Esophagus muscularis mucosa (tissue), 4 donors: ENCODE measurements at regions not wholly inside any gene's neighbourhood (a gene's known extent, or its start where the extent isn't known, plus 50 kb on each side); places are given as distances from the start of the nearest gene placed in this dataset.

Experiments used
- DNase-seq: peaks from one replicate; pipeline ENCODE4 v3.0.0-alpha.2; 2017; ENCODE audit errors: extremely low spot score
- H3K27ac ChIP-seq, 4 donors: fragments of 200-600 bp; sonication (generic); replicated peaks in 1 of 4; 1 replicate in 3 of 4; 2 replicates in 1 of 4; pipeline ENCODE4 v1.5.1; 2016 to 2019; ENCODE audit warnings: mild to moderate bottlenecking in 1 of 4
- H3K27me3 ChIP-seq, 4 donors: fragments of 200-600 bp; sonication (generic); one replicate each; pipeline versions ENCODE4 v1.5.1 to v1.6.0; 2016 to 2019
- H3K36me3 ChIP-seq, 4 donors: fragments of 200-600 bp; sonication (generic); one replicate each; pipeline ENCODE4 v1.5.1; 2016 to 2019
- H3K4me1 ChIP-seq, 4 donors: fragments of 200-600 bp; sonication (generic); one replicate each; pipeline ENCODE4 v1.5.1; 2016 to 2019
- H3K4me3 ChIP-seq, 4 donors: fragments of 200-600 bp; sonication (generic); 1 replicate in 2 of 4; 2 replicates in 2 of 4; pipeline ENCODE4 v1.5.1; 2016 to 2019; ENCODE audit warnings: mild to moderate bottlenecking in 4 of 4, moderate library complexity in 1 of 4
- H3K9me3 ChIP-seq, 4 donors: fragments of 200-600 bp; sonication (generic); 1 replicate in 3 of 4; 2 replicates in 1 of 4; pipeline ENCODE4 v1.5.1; 2016 to 2019
- CTCF ChIP-seq, 3 experiments: fragments of 200-600 bp in 2 of 3; fragments of 450-650 bp in 1 of 3; sonication (generic) in 2 of 3; IDR thresholded peaks; one replicate each; pipeline ENCODE4 v1.5.1; 2017 to 2019; ENCODE audit warnings: antibody characterized with exemption in 3 of 3, mild to moderate bottlenecking in 2 of 3, moderate library complexity in 1 of 3
- EP300 ChIP-seq: sonication (generic); formaldehyde crosslinking; IDR thresholded peaks from one replicate; pipeline ENCODE4 v1.6.1; 2017; ENCODE audit warnings: antibody characterized with exemption
- POLR2A ChIP-seq: fragments of 450-650 bp; IDR thresholded peaks from one replicate; pipeline ENCODE4 v1.6.1; 2017; ENCODE audit warnings: antibody characterized with exemption, moderate library complexity, mild to moderate bottlenecking, low read depth
- POLR2AphosphoS5 ChIP-seq, 2 donors: sonication (generic); formaldehyde crosslinking; IDR thresholded peaks; one replicate each; pipeline ENCODE4 v1.6.1; 2017; ENCODE audit warnings: antibody characterized with exemption in 2 of 2
- WGBS: methylation state at CpG from one replicate; pipeline ENCODE4 v1.1.5; 2018; 5-methylcytosine and 5-hydroxymethylcytosine counted together
- intact Hi-C: fragments of 100-400 bp; cut with DNase I; formaldehyde crosslinking; loops from one replicate; pipeline ENCODE4 v1.15.1; 2023

- intact Hi-C loops, result no loop called here
- Histone ChIP-seq H3K27me3 (no peaks in the 10 kb centered on the region), H3K9me3 (no peaks in the 10 kb centered on the region), H3K4me3 (no peak overlapping the region), H3K4me1 (no peaks in the 10 kb centered on the region), H3K36me3 (no peaks in the 10 kb centered on the region), H3K27ac (no peak overlapping the region)
- no peak for TF ChIP-seq POLR2A
- TF ChIP-seq POLR2AphosphoS5 (IDR thresholded peaks at IDR 0.05), result no peak
- no peak for TF ChIP-seq EP300
- TF ChIP-seq CTCF (IDR thresholded peaks at IDR 0.05), result no peak
- no peak for DNase-seq
- WGBS, result 62% methylated on average over 3 of the region's 3 CpGs
These were observed 424.8 kb downstream of the TMEM38B start for GRCh38 chr9:106119176-106119575.

- H3K36me3 ChIP-seq, result no peaks in the 10 kb centered on the region
- H3K4me1 ChIP-seq, result no peaks in the 10 kb centered on the region
- no peak overlapping the region for H3K4me3 ChIP-seq
- intact Hi-C loops, result no loop called here
- H3K27me3 ChIP-seq, result no peaks in the 10 kb centered on the region
- H3K9me3 ChIP-seq, result no peaks in the 10 kb centered on the region
- no peak for DNase-seq
- WGBS, result 96% methylated on average over 10 of the region's 10 CpGs
- no peak for TF ChIP-seq EP300
- TF ChIP-seq POLR2A, result no peak
- TF ChIP-seq CTCF (IDR thresholded peaks at IDR 0.05), result no peak
- TF ChIP-seq POLR2AphosphoS5 (IDR thresholded peaks at IDR 0.05), result no peak
- H3K27ac ChIP-seq, result no peak overlapping the region
These were observed 425.7 kb downstream of the TMEM38B start for GRCh38 chr9:106120071-106120470.

- Histone ChIP-seq H3K36me3 (no peaks in the 10 kb centered on the region), H3K9me3 (peaks cover 0 to 6% (median 0%) of the 10 kb centered on the region in 4 donors), H3K27ac (no peak overlapping the region), H3K4me1 (no peaks in the 10 kb centered on the region), H3K4me3 (no peak overlapping the region), H3K27me3 (no peaks in the 10 kb centered on the region)
- WGBS, result 95% methylated on average over 1 of the region's 1 CpG
- DNase-seq, result no peak
- intact Hi-C loops, result no loop called here
- no peak for TF ChIP-seq POLR2A
- TF ChIP-seq EP300, result no peak
- TF ChIP-seq CTCF (IDR thresholded peaks at IDR 0.05), result no peak
- no peak for TF ChIP-seq POLR2AphosphoS5 (IDR thresholded peaks at IDR 0.05)
These were observed 433.4 kb downstream of the TMEM38B start for GRCh38 chr9:106127776-106128175.

GRCh38 chr9:106130374-106130773 is 436.0 kb downstream of the TMEM38B start:
- intact Hi-C loops, result no loop called here
- 89% methylated on average over 2 of the region's 2 CpGs for WGBS
- no peak overlapping the region for H3K4me3 ChIP-seq
- no peak for DNase-seq
- H3K36me3 ChIP-seq, result no peaks in the 10 kb centered on the region
- no peak overlapping the region for H3K27ac ChIP-seq
- TF ChIP-seq POLR2AphosphoS5 (IDR thresholded peaks at IDR 0.05) (no peak), POLR2A (no peak), CTCF (IDR thresholded peaks at IDR 0.05) (no peak)
- no peaks in the 10 kb centered on the region for H3K27me3 ChIP-seq
- H3K9me3 ChIP-seq, result peaks cover 0 to 5% (median 0%) of the 10 kb centered on the region in 4 donors
- H3K4me1 ChIP-seq, result no peaks in the 10 kb centered on the region

- Histone ChIP-seq H3K9me3 (no peaks in the 10 kb centered on the region), H3K36me3 (no peaks in the 10 kb centered on the region), H3K4me1 (peaks cover 0 to 8% (median 0%) of the 10 kb centered on the region in 4 donors), H3K27me3 (no peaks in the 10 kb centered on the region), H3K27ac (no peak overlapping the region), H3K4me3 (no peak overlapping the region)
- DNase-seq, result no peak
- intact Hi-C loops, result no loop called here
- no peak for TF ChIP-seq POLR2A
- no peak for TF ChIP-seq CTCF (IDR thresholded peaks at IDR 0.05)
- WGBS, result 78% methylated on average over 2 of the region's 2 CpGs
These were observed 449.4 kb downstream of the TMEM38B start for GRCh38 chr9:106143781-106144180.
